ENCODE measurements at regions not wholly inside any gene's neighbourhood (a gene's known extent, or its start where the extent isn't known, plus 50 kb on each side); places are given as distances from the start of the nearest gene placed in this dataset.

- H3K36me3 Mint-ChIP-seq (ENCODE audit: low read depth), result no peaks in the 10 kb centered on the region; the same call in 2 of the 3 replicates
- H3K27me3 Mint-ChIP-seq (ENCODE audit: insufficient read depth, low read depth, poor library complexity), result peaks cover 4% of the 10 kb centered on the region
- peaks cover 41% of the 10 kb centered on the region; the same call in 2 of the 3 replicates for H3K4me1 Mint-ChIP-seq
- H4K20me1 ChIP-seq (replicated peaks; ENCODE audit: insufficient read depth), result no peaks in the 10 kb centered on the region
- no peaks in the 10 kb centered on the region; the same call in 1 of the 2 replicates for H3K9me2 ChIP-seq (ENCODE audit: insufficient read depth)
- no peaks in the 10 kb centered on the region for H3K79me2 ChIP-seq (replicated peaks; ENCODE audit: insufficient read depth)
- ATAC-seq, result no peak
- H3K4me3 Mint-ChIP-seq, result no peak overlapping the region
- no peak for TF ChIP-seq NANOG (IDR thresholded peaks at IDR 0.05; ENCODE audit: borderline replicate concordance)
- no peak for TF ChIP-seq POLR2AphosphoS5 (IDR thresholded peaks at IDR 0.05; ENCODE audit: low read depth)
- TF ChIP-seq ZNF462 (CRISPR knock-in tag; IDR thresholded peaks at IDR 0.05), result no peak
- no peak for TF ChIP-seq CTCF (conservative IDR thresholded peaks at IDR 0.05; ENCODE audit: low read depth in 2 of 2)
- no peak for TF ChIP-seq ZNF331 (CRISPR knock-in tag; IDR thresholded peaks at IDR 0.05; ENCODE audit: low read depth)
- no peak for TF ChIP-seq JUNB (IDR thresholded peaks at IDR 0.05; ENCODE audit: unreplicated experiment)
- TF ChIP-seq CREB1 (CRISPR knock-in tag; IDR thresholded peaks at IDR 0.05; ENCODE audit: low read depth), result no peak
- no peak overlapping the region for H3K4me2 ChIP-seq
- H3K27ac Mint-ChIP-seq, result no peak overlapping the region
- no peaks in the 10 kb centered on the region for H3K27me3 ChIP-seq (ENCODE audit: insufficient read depth)
- H2AFZ ChIP-seq, result no peak overlapping the region
- no peak for DNase-seq (ENCODE audit: low spot score)
- H3K9me3 Mint-ChIP-seq, result no peaks in the 10 kb centered on the region
- peaks cover 10% of the 10 kb centered on the region; the same call in 1 of the 2 replicates for H3K4me1 ChIP-seq (ENCODE audit: insufficient read depth)
- no peaks in the 10 kb centered on the region for H3F3A ChIP-seq (replicated peaks; ENCODE audit: low read depth)
- H3K36me3 ChIP-seq (ENCODE audit: insufficient read depth), result no peaks in the 10 kb centered on the region
- no peak overlapping the region for H3K27ac ChIP-seq (ENCODE audit: low read depth)
- no peak overlapping the region for H3K4me3 ChIP-seq
Measured at GRCh38 chr2:212921711-212922110, 229.7 kb downstream of the IKZF2 start.

Data from GM23338 (cell line).